Progenitor cell of endocrine pancreas (in vitro differentiated cells): ENCODE measurements at regions not wholly inside any gene's neighbourhood (a gene's known extent, or its start where the extent isn't known, plus 50 kb on each side); places are given as distances from the start of the nearest gene placed in this dataset.

Experiments used
- DNase-seq: peaks from one replicate; pipeline ENCODE4 v3.0.0; 2021; ENCODE audit warnings: low spot score; ENCODE audit not compliant: unreplicated experiment
- H3K27ac Mint-ChIP-seq: 2 replicates; pipeline ENCODE4 v1.8.0; 2021; ENCODE audit warnings: mild to moderate bottlenecking, moderate library complexity, mixed read lengths
- H3K27me3 Mint-ChIP-seq: 2 replicates; pipeline ENCODE4 v1.8.0; 2021; ENCODE audit warnings: mixed read lengths
- H3K36me3 Mint-ChIP-seq: 2 replicates; pipeline ENCODE4 v1.8.0; 2022; ENCODE audit warnings: mixed read lengths; ENCODE audit not compliant: insufficient read depth
- H3K4me1 Mint-ChIP-seq: 2 replicates; pipeline ENCODE4 v1.8.0; 2021; ENCODE audit warnings: low read depth, mixed read lengths
- H3K4me3 Mint-ChIP-seq: 2 replicates; pipeline ENCODE4 v1.8.0; 2021; ENCODE audit warnings: low read depth, mild to moderate bottlenecking, moderate library complexity, mixed read lengths
- H3K9me3 Mint-ChIP-seq: 2 replicates; pipeline ENCODE4 v1.8.0; 2021; ENCODE audit warnings: low read depth, mixed read lengths
- TF ChIP-seq, protein P1 (sequence below): fragments of 200-600 bp; sonication (generic); IDR thresholded peaks from one replicate; pipeline ENCODE4 v1.5.0; 2021; ENCODE audit warnings: antibody characterized with exemption, mild to moderate bottlenecking; ENCODE audit not compliant: unreplicated experiment

DNA sequence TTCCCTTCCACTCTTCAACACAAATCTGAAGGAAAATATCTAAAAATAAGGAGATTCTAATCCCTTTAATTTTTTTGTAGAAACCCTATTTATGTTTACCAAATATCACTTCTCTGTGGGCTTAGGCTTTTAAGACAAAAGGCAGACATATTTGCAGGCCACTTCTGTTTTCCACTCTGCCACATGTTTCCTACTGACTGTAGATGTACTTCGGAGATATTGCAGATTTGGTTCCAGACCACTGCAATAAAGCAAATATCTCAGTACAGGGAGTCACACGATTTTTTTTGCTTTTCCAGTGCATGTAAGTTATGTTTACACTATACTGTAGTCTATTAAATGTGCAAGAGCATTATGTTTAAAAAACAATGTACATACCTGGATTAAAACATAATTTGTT, 219.0 kb downstream of the SREK1 start:
- TF ChIP-seq, protein P1, sequence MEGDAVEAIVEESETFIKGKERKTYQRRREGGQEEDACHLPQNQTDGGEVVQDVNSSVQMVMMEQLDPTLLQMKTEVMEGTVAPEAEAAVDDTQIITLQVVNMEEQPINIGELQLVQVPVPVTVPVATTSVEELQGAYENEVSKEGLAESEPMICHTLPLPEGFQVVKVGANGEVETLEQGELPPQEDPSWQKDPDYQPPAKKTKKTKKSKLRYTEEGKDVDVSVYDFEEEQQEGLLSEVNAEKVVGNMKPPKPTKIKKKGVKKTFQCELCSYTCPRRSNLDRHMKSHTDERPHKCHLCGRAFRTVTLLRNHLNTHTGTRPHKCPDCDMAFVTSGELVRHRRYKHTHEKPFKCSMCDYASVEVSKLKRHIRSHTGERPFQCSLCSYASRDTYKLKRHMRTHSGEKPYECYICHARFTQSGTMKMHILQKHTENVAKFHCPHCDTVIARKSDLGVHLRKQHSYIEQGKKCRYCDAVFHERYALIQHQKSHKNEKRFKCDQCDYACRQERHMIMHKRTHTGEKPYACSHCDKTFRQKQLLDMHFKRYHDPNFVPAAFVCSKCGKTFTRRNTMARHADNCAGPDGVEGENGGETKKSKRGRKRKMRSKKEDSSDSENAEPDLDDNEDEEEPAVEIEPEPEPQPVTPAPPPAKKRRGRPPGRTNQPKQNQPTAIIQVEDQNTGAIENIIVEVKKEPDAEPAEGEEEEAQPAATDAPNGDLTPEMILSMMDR, result no peak
- Mint-ChIP-seq H3K27me3 (peaks cover 9% of the 10 kb centered on the region), H3K9me3 (no peaks in the 10 kb centered on the region), H3K4me3 (no peak overlapping the region), H3K4me1 (peaks cover 3% of the 10 kb centered on the region), H3K27ac (no peak overlapping the region), H3K36me3 (no peaks in the 10 kb centered on the region)
- no peak for DNase-seq

DNA sequence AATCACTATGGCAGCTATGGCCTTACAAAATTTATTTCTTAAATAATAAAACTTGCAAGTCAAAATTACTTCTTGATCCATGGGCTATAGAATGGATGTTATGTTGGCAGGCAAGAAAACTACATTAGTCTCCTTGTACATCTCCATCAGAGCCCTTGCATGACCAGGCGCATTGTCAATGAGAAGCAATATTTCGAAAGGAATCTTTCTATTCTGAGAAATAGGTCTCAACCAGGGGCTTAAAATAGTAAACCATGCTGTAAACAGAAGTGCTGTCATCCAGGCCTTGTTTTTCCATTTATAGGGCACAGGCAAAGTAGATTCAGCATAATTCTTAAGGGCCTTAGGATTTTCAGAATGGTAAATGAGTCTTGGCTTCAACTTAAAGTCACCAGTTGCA, 220.1 kb downstream of the SREK1 start:
- Mint-ChIP-seq H3K4me3 (no peak overlapping the region), H3K9me3 (no peaks in the 10 kb centered on the region), H3K27me3 (peaks cover 9% of the 10 kb centered on the region), H3K4me1 (peaks cover 3% of the 10 kb centered on the region), H3K27ac (no peak overlapping the region), H3K36me3 (no peaks in the 10 kb centered on the region)
- TF ChIP-seq, protein P1, result no peak
- DNase-seq, result no peak

DNA sequence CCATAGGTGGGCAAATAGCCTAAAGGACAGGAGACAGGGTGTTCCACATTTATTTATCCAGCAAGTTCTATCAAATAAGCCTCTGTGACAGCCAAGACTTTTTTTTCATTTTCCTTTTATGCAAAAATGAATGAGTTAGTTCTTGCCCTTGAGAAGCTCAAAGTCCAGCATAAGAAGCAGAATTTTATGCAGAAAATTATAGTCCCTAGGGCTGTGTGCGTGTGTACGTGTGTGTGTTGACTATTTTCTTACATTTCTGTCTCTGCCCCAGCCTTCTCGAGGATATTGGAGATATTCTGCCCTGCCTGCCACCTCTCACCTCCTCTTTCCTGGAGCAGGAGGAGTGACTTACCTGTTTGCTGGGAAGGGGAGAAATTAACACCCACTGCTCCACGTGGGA, 221.9 kb downstream of the SREK1 start:
- H3K4me3 Mint-ChIP-seq, result no peak overlapping the region
- H3K27ac Mint-ChIP-seq, result peak overlapping the region; percentile 76
- no peaks in the 10 kb centered on the region for H3K9me3 Mint-ChIP-seq
- peaks cover 9% of the 10 kb centered on the region for H3K27me3 Mint-ChIP-seq
- H3K36me3 Mint-ChIP-seq, result no peaks in the 10 kb centered on the region
- no peak for DNase-seq
- H3K4me1 Mint-ChIP-seq, result peaks cover 3% of the 10 kb centered on the region
- TF ChIP-seq, protein P1, result no peak

DNA sequence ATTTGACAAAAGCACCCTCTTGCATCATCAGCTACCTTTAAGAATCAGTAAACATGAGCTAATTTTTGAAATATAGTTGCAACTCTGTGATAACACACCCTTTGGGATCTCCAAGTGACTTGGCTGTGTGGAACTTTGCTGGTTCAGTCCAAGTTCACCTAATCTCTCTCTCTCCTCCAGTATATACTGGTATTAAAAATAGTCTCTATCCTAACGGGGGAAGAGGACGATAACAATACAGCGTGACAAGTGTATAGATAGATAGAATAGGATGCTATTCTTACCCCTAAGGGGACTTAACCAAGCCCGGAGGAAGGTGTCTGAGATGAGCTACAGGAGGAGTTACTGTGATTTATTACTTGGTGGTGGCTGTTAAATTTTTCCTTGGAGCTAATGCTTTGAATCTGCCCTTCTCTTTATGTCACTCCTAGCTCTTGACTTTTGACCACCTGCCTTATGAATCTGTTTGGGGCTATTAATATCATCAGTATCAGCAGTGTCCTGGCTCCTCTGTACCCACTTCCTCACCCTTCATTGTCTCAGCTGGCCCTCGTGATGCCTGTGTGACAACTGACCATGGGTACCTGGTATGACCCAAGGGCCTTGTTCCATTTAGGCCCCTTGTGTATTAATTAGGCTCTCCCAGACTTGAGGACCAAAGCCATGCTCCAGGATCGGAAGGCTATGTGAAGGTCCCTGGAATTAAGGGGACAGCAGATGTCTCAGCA, 223.9 kb downstream of the SREK1 start:
- TF ChIP-seq, protein P1, result no peak
- no peak for DNase-seq
- Mint-ChIP-seq H3K27me3 (peaks cover 8% of the 10 kb centered on the region), H3K4me1 (peaks cover 7% of the 10 kb centered on the region), H3K27ac (no peak overlapping the region), H3K4me3 (no peak overlapping the region), H3K36me3 (no peaks in the 10 kb centered on the region), H3K9me3 (no peaks in the 10 kb centered on the region)

DNA sequence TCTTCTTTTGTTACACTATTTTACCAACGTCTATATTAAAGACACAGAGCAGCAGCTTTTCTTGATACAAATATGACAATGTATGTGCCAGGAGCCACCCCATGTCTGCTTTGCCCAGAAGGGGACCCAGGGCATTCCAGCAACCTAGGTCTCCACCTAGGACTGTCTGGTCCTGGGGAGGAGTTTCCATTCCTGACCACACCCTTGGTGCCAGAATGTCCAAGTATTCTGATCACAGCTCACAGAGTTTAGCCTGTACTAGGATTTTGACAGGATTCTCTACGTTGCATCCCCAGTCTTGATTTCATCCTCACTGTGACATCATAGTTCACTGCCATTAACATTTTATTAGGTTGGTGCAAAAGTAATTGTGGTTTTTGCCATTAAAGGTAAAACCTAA, 224.7 kb downstream of the SREK1 start:
- peaks cover 6% of the 10 kb centered on the region for H3K27me3 Mint-ChIP-seq
- H3K36me3 Mint-ChIP-seq, result no peaks in the 10 kb centered on the region
- no peak for DNase-seq
- no peak overlapping the region for H3K27ac Mint-ChIP-seq
- no peak overlapping the region for H3K4me3 Mint-ChIP-seq
- H3K9me3 Mint-ChIP-seq, result no peaks in the 10 kb centered on the region
- H3K4me1 Mint-ChIP-seq, result peaks cover 7% of the 10 kb centered on the region
- TF ChIP-seq, protein P1, result no peak
